ENCODE measurements at regions not wholly inside any gene's neighbourhood (a gene's known extent, or its start where the extent isn't known, plus 50 kb on each side); places are given as distances from the start of the nearest gene placed in this dataset.

- peaks cover 0 to 5% (median 0%) of the 10 kb centered on the region in 3 donors for H3K9me3 ChIP-seq
- TF ChIP-seq, protein P1, sequence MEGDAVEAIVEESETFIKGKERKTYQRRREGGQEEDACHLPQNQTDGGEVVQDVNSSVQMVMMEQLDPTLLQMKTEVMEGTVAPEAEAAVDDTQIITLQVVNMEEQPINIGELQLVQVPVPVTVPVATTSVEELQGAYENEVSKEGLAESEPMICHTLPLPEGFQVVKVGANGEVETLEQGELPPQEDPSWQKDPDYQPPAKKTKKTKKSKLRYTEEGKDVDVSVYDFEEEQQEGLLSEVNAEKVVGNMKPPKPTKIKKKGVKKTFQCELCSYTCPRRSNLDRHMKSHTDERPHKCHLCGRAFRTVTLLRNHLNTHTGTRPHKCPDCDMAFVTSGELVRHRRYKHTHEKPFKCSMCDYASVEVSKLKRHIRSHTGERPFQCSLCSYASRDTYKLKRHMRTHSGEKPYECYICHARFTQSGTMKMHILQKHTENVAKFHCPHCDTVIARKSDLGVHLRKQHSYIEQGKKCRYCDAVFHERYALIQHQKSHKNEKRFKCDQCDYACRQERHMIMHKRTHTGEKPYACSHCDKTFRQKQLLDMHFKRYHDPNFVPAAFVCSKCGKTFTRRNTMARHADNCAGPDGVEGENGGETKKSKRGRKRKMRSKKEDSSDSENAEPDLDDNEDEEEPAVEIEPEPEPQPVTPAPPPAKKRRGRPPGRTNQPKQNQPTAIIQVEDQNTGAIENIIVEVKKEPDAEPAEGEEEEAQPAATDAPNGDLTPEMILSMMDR (IDR thresholded peaks at IDR 0.05): no peak
- no peak overlapping the region for H3K4me3 ChIP-seq
- no peak overlapping the region for H3K27ac ChIP-seq
- no peak for DNase-seq
- no peaks in the 10 kb centered on the region for H3K27me3 ChIP-seq
- no peaks in the 10 kb centered on the region for H3K4me1 ChIP-seq
- no peaks in the 10 kb centered on the region for H3K36me3 ChIP-seq
- intact Hi-C loops (cut with DNase I; ENCODE audit: low total_unique reads): no loop called here
These were observed 201.8 kb upstream of the AGR3 start for GRCh38 chr7:17083392-17084165.

DNA sequence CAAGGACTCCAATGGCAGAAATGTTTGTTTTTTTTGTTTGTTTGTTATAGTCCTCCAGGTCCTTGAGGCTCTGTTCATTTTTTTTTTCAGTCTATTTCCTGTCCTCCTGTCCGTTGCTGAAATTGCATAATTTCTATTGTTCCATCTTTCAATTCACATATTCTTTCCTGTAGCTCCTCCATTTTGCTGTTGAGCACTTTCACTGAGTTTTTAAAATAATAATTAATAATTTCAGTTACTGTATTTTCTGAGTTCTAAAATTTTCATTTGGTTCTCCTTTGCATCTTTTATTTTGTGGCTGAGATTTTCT lies 202.3 kb upstream of the AGR3 start:
- TF ChIP-seq, protein P1 (IDR thresholded peaks at IDR 0.05): no peak
- Histone ChIP-seq H3K36me3 (no peaks in the 10 kb centered on the region), H3K4me1 (no peaks in the 10 kb centered on the region), H3K27me3 (no peaks in the 10 kb centered on the region), H3K27ac (no peak overlapping the region), H3K9me3 (peaks cover 0 to 5% (median 0%) of the 10 kb centered on the region in 3 donors), H3K4me3 (no peak overlapping the region)
- intact Hi-C loops (cut with DNase I; ENCODE audit: low total_unique reads): no loop called here
- no peak for DNase-seq

DNA sequence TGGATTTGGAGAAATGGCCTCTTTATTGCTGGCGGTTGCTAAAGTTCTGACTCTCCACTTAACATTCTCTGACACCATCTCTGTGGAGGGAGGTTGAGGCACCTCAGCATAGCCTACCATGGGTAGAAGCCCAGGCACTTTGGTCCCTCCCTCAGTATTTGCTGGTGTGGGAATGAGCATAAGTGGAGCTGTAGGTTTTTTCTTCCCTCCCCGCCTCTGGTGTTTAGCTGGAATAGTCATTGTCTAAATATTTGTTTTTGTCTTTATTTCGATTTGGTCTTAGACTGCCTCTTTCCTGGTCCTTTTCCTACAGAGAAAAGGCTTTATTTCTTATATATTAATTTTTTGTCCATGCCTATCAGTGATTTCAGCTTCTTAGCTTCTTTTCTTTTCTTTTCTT lies 203.4 kb upstream of the AGR3 start:
- no peaks in the 10 kb centered on the region for H3K27me3 ChIP-seq
- H3K4me3 ChIP-seq: no peak overlapping the region
- TF ChIP-seq, protein P1 (IDR thresholded peaks at IDR 0.05): no peak
- no peak overlapping the region for H3K27ac ChIP-seq
- H3K36me3 ChIP-seq: no peaks in the 10 kb centered on the region
- DNase-seq: no peak
- peaks cover 0 to 5% (median 0%) of the 10 kb centered on the region in 3 donors for H3K9me3 ChIP-seq
- intact Hi-C loops (cut with DNase I; ENCODE audit: low total_unique reads): no loop called here
- H3K4me1 ChIP-seq: no peaks in the 10 kb centered on the region

GRCh38 chr7:17086403-17086802 lies 204.6 kb upstream of the AGR3 start:
- intact Hi-C loops (cut with DNase I; ENCODE audit: low total_unique reads): no loop called here
- H3K36me3 ChIP-seq: no peaks in the 10 kb centered on the region
- no peaks in the 10 kb centered on the region for H3K4me1 ChIP-seq
- DNase-seq: no peak
- no peak overlapping the region for H3K4me3 ChIP-seq
- no peaks in the 10 kb centered on the region for H3K9me3 ChIP-seq
- no peak overlapping the region for H3K27ac ChIP-seq
- TF ChIP-seq, protein P1 (IDR thresholded peaks at IDR 0.05): no peak
- no peaks in the 10 kb centered on the region for H3K27me3 ChIP-seq

- H3K27me3 ChIP-seq: no peaks in the 10 kb centered on the region
- H3K4me3 ChIP-seq: no peak overlapping the region
- TF ChIP-seq, protein P1 (IDR thresholded peaks at IDR 0.05): no peak
- no peaks in the 10 kb centered on the region for H3K9me3 ChIP-seq
- H3K4me1 ChIP-seq: no peaks in the 10 kb centered on the region
- H3K27ac ChIP-seq: no peak overlapping the region
- no peak for DNase-seq
- intact Hi-C loops (cut with DNase I; ENCODE audit: low total_unique reads): no loop called here
- no peaks in the 10 kb centered on the region for H3K36me3 ChIP-seq
These were observed 207.7 kb upstream of the AHR start for GRCh38 chr7:17090751-17091150.

DNA sequence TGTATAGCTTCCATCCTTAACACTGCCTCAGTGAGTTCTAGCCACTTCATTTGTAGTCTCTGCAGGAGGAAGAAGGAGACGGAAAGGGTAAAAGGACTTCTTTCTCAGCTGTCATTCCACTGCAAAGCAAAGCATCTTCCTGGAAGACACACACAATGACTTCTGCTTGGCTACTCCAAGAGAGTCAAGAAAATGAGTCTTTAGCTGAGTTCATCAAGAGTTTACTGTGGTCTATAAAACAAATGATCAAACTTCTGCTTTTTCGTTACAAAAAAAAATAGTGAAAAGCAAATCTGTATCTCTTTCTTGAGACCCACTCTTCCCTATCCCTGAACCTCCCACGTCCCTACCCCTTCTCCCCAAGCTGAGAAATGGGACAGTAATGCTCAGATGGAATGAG lies 205.0 kb upstream of the AHR start:
- TF ChIP-seq, protein P1 (IDR thresholded peaks at IDR 0.05): no peak
- no peaks in the 10 kb centered on the region for H3K36me3 ChIP-seq
- no peaks in the 10 kb centered on the region for H3K4me1 ChIP-seq
- no peaks in the 10 kb centered on the region for H3K9me3 ChIP-seq
- no peaks in the 10 kb centered on the region for H3K27me3 ChIP-seq
- H3K4me3 ChIP-seq: no peak overlapping the region
- H3K27ac ChIP-seq: no peak overlapping the region
- intact Hi-C loops (cut with DNase I; ENCODE audit: low total_unique reads): no loop called here
- no peak for DNase-seq

Data from tibial artery (tissue), 4 donors.